Endothelial cell of umbilical vein (primary cell): ENCODE measurements at regions not wholly inside any gene's neighbourhood (a gene's known extent, or its start where the extent isn't known, plus 50 kb on each side); places are given as distances from the start of the nearest gene placed in this dataset.

Source experiments
- CTCF ChIP-seq, 2 donors: IDR thresholded peaks; 1 replicate in 1 of 2; 2 replicates in 1 of 2; pipeline ENCODE4 v1.5.1; 2011; ENCODE audit warnings: low read length in 2 of 2, mild to moderate bottlenecking in 2 of 2, moderate library complexity in 2 of 2, control low read depth in 1 of 2, inconsistent platforms in 1 of 2, low read depth in 1 of 2; ENCODE audit not compliant: insufficient read depth in 1 of 2; ENCODE audit errors: extremely low read depth in 1 of 2
- EZH2 ChIP-seq: IDR thresholded peaks from 2 replicates; pipeline ENCODE4 v1.6.1; 2012; ENCODE audit warnings: borderline replicate concordance, low read depth, mild to moderate bottlenecking, moderate library complexity, low read length, inconsistent platforms; ENCODE audit not compliant: severe bottlenecking
- GATA2 ChIP-seq: IDR thresholded peaks from 2 replicates; pipeline ENCODE4 v1.7.0; 2011; ENCODE audit warnings: low read depth, mild to moderate bottlenecking, moderate library complexity, mixed read lengths, low read length; ENCODE audit not compliant: insufficient read length, insufficient read depth
- JUN ChIP-seq: IDR thresholded peaks from 2 replicates; pipeline ENCODE4 v1.6.1; 2011; ENCODE audit warnings: borderline replicate concordance, low read depth; ENCODE audit not compliant: insufficient read length, insufficient read depth
- MYC ChIP-seq: IDR thresholded peaks from one replicate; pipeline ENCODE4 v1.6.1; 2011; ENCODE audit warnings: mild to moderate bottlenecking, low read depth, low read length
- POLR2A ChIP-seq: IDR thresholded peaks from 2 replicates; pipeline ENCODE4 v1.6.1; 2012; ENCODE audit warnings: low read depth, mild to moderate bottlenecking, control low read depth, low read length
- POLR2AphosphoS5 ChIP-seq: IDR thresholded peaks from 2 replicates; pipeline ENCODE4 v1.6.1; 2012; ENCODE audit warnings: low read depth, mild to moderate bottlenecking, control low read depth, low read length, moderate library complexity; ENCODE audit not compliant: insufficient read depth
- TF ChIP-seq, protein P1 (sequence below): IDR thresholded peaks from 2 replicates; pipeline ENCODE4 v1.6.1; 2011; ENCODE audit not compliant: insufficient read depth, insufficient read length

DNA sequence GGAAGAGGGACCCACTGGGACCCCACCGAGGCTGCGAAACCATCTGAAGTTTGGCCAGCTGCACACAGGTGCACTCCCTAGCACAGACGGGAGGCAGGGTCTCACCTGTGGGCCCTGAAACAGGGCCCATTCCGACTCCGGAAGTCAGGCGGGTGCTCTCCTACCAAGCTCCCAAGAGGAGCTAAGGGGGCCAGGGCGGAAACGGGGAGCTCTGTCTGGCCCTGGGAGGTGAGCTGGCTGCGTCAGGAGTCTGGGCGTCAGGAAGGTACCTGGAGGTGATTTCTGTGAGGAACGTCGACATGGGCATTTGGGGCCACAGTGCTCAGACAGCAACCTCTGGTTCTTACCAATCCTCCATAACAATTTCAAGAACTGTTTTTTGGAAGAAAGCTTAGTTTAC is 411.7 kb downstream of the TCERG1L start:
- no peak for TF ChIP-seq POLR2A
- TF ChIP-seq CTCF (IDR thresholded peaks at IDR 0.05; ENCODE audit: extremely low read depth in 1 of 2, insufficient read depth in 1 of 2, low read depth in 1 of 2, low read length in 2 of 2) = no peak
- no peak for TF ChIP-seq GATA2
- TF ChIP-seq EZH2 = no peak
- TF ChIP-seq POLR2AphosphoS5 = no peak
- no peak for TF ChIP-seq MYC
- TF ChIP-seq, protein P1, sequence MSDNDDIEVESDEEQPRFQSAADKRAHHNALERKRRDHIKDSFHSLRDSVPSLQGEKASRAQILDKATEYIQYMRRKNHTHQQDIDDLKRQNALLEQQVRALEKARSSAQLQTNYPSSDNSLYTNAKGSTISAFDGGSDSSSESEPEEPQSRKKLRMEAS = no peak
- no peak for TF ChIP-seq JUN
